ENCODE measurements at regions not wholly inside any gene's neighbourhood (a gene's known extent, or its start where the extent isn't known, plus 50 kb on each side); places are given as distances from the start of the nearest gene placed in this dataset.

GRCh38 chr3:27629366-27629765 lies 92.8 kb downstream of the EOMES start:
- TF ChIP-seq EZH2phosphoT487 (IDR thresholded peaks at IDR 0.05; ENCODE audit: insufficient read depth, low read depth) (no peak), EZH2 (IDR thresholded peaks at IDR 0.05; ENCODE audit: insufficient read depth, poor library complexity, severe bottlenecking) (no peak)
